ENCODE measurements at regions not wholly inside any gene's neighbourhood (a gene's known extent, or its start where the extent isn't known, plus 50 kb on each side); places are given as distances from the start of the nearest gene placed in this dataset.
"Not testable (repeated sequence)": the region's sequence is repeated elsewhere in the genome, so short reads cannot be mapped to it uniquely, and the experiment has no call there.

DNA sequence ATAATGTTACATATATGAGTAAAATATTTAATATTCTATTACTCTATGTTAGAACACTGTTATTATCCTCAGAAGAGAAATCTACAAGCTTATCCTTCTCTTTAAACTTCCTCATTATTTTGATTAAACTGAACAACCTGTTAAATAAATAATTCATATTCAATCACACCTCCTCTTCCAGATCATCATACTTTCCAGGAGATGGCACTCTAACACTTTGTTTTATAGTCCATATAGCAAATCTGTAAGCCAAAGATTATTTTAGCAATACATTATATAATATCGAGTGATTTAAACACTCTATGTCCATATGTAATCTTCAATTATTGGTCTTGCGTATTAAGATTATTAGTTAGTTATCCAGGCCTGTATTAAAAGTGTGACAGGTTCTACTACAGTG, 694.1 kb downstream of the ANKRD7 start:
- DNase-seq (ENCODE audit: low read depth) = peak; percentile 5

DNA sequence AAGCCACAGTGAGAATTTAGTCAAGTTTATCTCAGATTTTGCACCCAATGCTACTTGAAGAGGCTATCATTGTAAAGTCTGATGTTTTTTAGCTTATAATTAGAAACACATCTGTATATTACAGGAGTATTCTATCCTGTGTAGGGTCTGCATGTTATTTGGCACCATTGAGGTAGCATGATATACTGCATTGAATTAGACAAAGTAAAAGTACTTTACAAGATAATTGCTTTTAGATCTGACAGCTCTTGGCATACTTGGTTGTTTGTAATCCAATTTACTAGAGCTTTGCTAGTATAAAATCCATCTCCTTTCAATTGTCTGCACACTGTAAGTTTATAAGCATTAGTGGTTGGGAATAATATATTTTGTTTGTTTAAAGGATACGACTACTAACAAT, 714.3 kb downstream of the ANKRD7 start:
- no peak for DNase-seq (ENCODE audit: low read depth)

DNA sequence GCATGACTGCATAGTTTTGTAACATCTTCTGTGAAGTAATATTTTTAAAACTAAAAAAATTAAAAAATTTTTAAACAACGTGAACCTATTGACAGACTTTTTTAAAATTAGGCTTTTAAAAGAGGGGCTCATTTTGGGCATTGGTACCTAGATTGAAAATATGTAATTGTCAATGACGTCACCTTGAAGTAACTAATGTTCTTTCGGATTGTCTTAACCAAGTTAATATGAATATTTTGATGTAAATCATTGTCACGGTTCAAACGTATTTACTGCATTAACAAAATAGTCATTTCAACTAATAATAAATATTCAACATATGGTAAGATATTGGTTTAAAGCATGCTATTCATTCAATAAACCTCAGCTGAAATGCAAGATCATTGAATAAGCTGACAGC, 719.8 kb downstream of the ANKRD7 start:
- no peak for DNase-seq (ENCODE audit: low read depth)

DNA sequence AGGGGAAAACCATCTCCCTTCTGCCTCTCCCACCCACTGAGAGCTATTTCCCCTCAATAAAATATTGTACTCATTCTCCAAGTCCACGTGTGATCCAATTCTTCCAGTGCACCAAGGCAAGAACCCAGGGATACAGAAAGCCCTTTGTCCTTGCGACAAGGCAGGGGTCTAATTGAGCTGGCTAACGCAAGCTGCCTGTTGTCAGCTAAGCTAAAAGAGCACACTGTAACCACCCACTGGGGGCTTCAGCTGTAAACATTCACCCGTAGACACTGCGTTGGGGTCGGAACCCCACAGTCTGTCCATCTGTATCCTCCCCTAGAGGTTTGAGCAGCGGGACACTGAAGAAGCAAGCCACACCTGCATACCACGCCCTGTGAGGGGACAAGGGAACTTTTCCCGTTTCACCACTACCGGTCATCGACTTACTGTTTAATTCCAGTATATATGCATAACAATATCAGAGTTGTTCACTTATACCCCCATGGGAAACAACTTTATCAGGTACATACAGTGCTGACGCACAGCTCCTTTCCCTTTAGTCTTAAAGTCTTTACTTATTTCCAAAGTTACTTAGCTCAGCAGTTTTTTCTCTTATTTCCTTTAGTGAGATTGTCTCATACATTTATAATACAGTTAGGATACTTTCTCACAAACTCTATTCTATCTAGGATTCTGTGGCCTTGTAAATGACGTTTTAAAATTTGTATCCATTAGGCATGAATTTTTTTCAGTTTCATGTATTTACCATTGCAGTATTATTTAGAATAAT, 721.6 kb downstream of the ANKRD7 start:
- DNase-seq (ENCODE audit: low read depth) = no peak

DNA sequence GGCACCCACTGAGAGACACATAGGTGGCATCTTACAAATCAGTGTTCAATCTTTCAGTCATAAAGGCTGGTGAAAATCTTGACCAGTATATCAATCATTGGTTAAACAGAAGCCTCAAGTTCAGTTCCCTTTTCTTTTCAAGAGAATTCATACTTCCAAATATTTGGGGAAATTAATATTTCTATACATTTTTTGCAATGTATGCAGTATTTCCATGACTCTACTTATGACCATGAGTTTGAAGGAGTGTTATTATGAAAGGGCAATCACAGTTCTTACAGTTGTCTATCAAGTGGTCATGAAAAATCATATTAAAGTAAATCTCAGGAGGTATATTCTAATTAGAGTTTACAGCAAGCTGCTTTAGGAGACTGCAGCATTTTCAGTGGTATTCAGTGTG, 724.0 kb downstream of the ANKRD7 start:
- no peak for DNase-seq (ENCODE audit: low read depth)

DNA sequence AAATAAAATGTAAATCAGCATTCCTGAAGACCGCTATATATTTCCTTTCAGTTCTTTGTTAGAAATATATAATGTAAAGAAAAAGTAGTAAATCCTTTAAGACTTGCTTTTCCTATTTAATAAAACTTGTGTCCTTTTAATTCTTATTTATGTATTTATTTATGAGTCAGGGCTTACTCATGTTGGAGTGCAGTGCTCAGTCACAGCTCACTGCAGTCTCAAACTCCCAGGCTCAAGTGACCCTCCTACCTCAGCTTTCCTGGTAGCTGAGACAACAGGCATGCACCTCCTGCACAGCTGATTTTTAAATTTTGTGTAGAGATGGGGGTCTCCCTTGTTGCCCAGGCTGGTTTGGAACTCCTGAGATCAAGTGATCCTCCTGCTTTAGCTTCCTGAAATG, 724.5 kb downstream of the ANKRD7 start:
- DNase-seq (ENCODE audit: low read depth) = no peak

DNA sequence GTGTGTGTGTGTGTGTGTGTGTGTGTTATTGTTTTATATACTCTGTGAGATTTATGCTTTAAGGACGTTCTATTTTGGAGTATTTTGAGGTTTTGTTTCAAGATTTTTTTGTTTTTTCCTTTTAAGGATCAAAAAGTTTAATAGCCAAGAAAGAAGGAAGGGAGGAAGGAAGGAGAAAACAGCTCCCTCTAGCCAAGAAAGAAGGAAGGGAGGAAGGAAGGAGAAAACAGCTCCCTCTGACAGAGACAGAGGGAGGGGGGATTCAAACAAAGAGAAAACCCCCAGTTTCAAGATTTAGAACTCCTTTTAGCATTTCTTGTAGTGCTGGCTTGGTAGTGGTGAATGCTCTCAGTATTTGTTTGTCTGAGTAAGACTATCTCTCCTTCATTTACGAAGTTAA, 731.8 kb downstream of the ANKRD7 start:
- DNase-seq (ENCODE audit: low read depth) = not testable (repeated sequence)

DNA sequence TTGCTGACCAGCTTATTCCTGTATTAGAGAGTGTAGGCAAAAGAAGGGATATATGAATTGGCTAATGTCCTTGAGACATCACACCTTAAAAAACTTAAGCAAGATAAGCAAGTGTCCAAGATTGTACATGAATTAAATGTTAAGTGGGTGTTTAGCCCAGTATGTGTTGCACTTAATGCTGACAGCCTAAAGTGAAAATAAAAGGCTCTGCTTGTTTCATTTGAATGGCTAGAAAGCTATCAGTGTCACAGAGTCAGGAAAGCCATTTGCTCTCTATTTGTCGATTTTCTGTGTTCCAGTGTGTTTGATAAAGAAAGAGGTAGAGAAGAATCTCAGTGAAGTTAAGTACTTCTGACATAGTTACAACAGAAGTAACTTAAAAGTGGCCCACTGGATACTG, 744.9 kb downstream of the ANKRD7 start:
- no peak for DNase-seq (ENCODE audit: low read depth)

DNA sequence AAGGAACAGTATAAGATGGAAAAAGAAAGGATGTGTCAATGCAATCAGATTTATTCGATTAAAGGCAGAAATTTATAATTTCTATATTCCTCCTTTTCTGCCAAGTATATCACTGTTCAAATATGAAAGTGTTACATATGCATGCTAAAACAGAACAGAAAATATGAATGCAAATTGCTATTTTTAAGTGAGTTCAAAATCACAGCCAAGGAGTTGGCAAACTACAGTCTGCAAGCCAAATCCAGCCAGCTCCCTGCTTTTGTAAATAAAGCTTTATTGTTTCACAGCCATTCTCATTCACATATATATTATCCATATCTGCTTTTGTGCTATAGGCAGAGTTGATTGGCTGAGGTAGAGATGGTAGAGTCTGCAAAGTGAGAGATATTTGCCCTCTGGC, 747.2 kb downstream of the ANKRD7 start:
- DNase-seq (ENCODE audit: low read depth) = no peak

DNA sequence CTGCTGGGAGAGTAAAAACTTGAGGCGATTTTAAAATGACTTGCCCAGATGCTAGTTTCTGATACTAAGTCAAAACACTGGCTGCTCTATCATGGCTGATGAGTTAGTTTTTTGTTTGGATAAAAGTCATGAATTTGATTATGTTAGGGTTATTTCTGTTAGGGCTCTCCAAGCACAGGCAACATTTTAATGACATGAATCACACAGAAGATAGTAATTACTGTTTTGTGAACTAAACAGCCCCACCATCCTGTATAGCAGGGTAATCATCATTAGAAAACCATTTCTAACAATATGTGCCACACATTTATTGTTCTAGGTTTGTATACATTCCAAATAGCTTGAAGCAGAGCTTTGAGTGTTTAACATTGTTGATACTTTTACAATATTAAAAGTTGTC, 750.3 kb downstream of the ANKRD7 start:
- no peak for DNase-seq (ENCODE audit: low read depth)

DNA sequence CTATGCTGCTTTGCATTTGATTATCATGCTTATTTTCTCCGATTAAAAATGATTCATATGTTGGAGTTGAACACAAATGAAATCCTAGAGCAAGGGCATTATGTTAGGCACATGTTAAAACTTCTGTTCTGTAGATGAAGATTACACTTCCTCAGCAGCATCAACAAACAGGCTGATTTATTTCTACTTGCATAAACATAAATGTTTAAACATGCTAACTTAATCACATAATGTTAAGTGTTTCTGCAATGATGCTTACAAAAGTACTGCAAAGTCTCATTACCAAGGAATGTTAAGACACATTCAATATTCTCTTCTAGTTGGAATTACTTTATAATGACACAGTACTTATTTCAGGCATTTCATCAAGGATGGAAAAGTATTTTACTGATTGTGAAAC, 770.8 kb downstream of the ANKRD7 start:
- no peak for DNase-seq (ENCODE audit: low read depth)

DNA sequence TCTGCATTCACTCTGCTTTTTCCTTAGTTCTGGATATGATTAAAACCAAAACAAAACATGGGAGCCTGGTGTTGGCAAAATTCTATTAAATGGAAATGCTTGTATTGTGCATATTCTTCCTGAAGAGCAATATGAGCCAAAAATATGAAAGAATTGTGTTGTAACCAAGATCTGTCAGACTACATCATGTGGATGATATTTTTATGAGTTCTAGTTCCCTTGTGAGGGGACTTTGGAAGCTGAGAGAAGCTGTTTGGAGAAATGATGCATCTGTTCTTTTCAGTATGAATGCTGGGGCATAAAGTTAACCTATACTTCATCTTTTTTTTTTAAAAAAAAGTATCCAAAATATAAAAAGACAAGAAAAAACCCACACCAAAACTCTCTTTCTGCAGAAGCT, 782.7 kb downstream of the ANKRD7 start:
- no peak for DNase-seq (ENCODE audit: low read depth)

DNA sequence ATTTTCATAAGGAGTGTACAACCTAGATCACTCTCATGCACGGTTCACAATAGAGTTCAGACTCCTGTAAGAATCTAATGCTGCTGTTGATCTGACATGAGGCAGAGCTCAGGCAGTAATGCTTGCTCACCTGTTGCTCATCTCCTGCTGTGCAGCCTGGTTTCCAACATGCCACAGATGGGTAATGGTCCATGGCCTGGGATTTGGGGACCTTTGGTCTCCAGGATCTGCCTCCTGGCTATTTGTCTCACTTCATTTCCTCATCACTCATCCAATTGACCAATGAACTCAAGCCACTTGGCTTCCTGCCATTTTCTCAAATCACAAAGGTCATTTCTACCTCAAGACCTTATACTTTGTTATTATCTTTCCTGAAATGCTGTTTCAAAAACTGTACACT, 786.1 kb downstream of the ANKRD7 start:
- DNase-seq (ENCODE audit: low read depth) = no peak

DNA sequence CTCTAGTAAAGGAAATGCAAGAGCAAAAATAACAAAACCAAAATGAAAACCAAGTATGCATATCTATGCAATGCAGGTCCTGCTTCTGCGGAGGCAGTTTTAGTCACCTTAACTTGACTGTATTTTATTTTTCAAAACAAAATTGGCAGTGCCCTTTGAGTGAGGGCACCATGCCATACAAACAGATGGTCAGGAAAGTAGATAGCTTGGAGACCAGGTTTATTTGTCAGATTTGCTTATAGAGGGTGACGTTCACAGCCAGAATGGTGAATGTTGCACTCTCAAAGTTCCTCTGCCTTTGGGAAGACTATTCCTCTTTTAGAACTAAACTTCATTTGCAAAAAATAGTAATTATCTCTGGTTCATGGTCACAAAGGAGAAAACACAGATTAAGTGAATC, 801.9 kb downstream of the ANKRD7 start:
- DNase-seq (ENCODE audit: low read depth) = no peak

DNA sequence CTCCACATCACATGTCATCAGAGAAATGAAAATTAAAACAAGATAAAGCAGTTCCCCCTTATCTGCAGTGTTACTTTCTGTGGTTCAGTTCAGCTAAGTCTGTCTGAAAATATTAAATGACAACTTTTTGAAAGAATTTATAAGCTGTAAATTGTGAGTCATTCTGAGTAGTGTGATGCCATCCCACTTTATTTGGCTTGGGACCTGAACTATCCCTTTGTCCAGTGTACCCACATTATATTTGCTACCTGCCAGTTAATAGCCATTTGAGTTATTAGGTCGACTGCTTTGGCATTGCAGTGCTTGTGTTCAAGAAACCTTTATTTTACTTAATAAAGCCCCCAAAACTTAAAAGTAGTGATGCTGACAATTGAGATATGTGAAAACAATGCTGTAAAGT, 804.2 kb downstream of the ANKRD7 start:
- no peak for DNase-seq (ENCODE audit: low read depth)

DNA sequence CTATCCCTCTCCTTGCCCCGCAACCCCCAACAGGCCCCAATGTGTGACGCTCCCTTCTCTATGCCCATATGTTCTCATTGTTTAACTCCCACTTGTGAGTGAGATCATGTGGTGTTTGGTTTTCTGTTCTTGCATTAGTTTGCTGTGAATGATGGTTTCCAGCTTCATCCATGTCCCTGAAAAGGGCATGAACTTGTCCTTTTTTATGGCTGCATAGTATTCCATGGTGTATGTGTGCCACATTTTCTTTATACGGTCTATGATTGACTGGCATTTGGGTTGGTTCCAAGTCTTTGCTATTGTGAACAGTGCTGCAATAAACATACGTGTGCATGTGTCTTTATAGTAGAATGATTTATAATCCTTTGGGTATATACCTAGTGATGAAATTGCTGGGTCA, 807.6 kb downstream of the ANKRD7 start:
- DNase-seq (ENCODE audit: low read depth) = not testable (repeated sequence)

DNA sequence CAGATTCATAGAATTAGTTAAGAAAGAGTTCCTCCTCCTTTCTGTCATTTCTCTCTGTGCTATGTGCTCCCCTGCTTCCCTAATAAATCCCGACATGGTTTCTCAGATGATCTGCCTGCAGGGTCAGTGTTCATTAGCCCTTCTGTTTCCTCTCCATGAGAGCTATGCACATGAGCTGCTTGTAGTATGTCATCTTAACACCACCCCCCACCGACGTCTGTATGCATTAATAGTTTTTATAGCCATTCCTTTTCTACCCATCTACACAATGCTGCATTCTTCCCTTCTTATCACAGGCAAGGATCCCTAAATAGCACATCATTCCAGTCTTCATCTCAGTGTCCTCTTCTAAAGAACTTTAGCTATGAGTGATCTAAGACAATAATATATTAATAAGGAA, 809.1 kb downstream of the ANKRD7 start:
- DNase-seq (ENCODE audit: low read depth) = no peak

DNA sequence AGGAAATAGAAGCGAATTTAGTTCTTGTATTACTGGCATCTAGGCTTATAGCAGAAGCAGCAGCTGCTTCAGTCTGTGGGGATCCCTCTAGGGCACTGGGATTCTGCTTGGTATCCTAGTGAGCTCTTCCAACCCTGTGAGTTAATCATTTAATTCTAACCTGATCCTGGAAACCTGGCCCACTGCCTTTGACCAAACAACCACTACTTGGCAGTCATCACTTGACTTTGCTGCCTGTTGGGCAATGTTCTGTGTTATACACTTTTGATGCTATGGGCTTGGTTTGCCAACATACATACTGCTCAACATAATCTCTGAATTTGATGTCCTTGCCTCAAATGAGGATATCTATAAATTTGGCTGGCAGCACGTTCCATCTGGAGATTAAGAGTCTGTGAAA, 813.4 kb downstream of the ANKRD7 start:
- DNase-seq (ENCODE audit: low read depth) = no peak

DNA sequence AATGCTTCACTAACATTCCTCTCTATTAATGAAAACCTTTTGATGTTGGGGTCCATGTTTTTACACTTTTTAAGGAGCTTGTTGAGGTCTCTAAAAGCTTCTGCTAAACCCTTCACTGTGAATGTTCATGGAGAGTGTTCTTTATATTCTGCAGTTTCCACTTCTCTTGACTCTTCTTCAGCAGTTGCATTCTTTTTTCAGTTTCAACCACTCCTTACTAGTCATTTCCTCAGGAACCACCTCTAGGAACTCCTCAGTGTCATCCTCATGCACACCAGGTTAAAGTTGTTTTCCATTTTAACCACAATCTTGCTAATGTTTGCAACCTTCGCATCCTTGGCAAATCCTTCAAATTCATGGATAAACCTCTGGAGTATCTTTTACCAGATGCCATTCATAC, 821.6 kb downstream of the ANKRD7 start:
- DNase-seq (ENCODE audit: low read depth) = no peak

DNA sequence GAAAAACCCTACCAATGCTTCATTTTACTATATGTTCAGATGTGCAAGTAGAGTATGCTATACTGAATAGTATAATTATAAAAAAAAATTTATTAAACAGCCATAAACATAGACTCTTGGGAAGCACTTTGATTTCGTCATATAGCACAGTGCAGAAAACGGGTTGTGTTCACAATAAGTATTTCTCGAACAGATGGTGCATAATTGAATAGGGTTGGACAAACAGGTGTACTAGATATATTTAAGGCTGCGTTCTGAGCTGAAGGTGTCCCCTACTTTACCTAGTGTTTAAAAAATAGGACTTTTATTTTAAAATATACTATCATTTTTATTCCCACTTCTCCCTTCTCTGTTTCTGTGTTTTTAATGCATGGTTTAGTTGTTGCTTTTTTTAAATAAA, 841.5 kb downstream of the ANKRD7 start:
- DNase-seq (ENCODE audit: low read depth) = no peak

DNA sequence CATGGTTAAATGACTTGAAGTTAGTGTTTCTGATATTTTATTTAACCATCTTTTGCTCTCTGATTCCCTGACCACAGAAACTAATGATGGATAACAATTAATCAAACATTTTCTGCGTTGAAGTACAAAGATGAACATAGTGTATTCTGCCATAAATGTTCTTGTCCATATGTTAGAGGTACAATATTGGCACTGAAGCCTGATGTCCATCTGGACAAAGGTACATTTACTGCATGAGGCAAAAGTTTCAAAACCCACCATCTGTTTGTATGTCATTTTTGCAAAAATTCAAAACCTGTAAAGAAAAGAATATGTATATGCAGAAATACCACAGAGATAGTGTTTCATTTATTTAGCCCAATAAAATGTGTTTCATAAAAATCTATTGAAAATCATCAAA, 861.5 kb downstream of the ANKRD7 start:
- no peak for DNase-seq (ENCODE audit: low read depth)

DNA sequence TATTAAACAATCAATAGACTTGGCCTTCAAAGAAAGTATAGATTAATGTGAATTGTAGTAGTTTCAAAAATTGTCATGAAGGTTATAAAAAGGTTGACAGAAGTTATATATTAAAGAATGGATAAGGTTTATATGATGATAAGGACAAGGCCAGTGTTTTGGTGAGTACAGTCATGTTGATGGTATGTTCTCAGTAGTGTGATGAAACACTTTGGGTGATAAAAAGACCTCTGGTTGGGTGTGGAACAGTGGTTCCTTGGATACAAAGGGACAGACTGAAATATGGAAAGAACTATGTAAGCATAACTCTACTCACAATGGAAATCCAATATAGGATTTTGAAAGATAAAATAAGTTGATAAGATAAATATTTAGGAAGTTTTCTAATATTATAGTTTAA, 866.3 kb downstream of the ANKRD7 start:
- no peak for DNase-seq (ENCODE audit: low read depth)

DNA sequence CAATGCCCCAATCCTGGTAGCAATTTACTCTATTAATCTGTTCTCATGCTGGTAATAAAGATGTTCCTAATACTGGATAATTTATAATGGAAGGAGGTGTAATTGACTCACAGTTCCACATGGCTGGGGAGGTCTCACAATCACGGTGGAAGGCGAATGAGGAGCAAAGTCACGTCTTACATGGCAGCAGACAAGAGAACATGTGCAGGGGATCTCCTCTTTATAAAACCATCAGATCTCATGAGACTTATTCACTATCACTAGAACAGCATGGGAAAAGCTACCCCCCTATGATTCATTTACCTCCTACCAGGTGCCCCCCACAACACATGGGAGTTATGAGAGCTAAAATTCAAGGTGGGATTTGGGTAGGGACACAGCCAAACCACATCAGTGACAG, 872.2 kb downstream of the ANKRD7 start:
- DNase-seq (ENCODE audit: low read depth) = no peak

DNA sequence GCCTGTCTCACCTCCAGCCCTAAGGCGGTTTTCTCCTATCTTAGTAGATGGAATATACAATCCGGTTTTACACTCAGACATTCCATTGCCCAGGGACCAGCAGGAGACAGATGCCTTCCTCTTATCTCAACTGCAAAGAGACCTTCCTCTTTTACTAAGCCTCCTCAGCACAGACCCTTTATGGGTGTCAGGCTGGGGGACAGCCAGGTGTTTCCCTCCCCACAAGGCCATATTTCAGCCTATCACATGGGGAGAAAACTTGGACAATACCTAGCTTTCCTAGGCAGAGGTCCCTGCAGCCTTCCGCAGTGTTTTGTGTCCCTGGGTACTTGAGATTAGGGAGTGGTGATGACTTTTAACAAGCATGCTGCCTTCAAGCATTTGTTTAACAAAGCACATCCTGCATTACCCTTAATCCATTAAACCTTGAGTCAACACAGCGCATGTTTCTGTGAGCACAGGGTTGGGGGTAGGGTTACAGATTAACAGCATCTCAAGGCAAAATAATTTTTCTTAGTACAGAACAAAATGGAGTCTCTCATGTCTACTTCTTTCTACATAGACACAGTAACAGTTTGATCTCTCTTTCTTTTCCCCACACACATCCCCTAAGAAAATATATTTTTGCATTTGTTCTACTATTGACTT, 876.2 kb downstream of the ANKRD7 start:
- not testable (repeated sequence) for DNase-seq (ENCODE audit: low read depth)

All from fibroblast of the conjunctiva (primary cell).